ENCODE measurements at regions not wholly inside any gene's neighbourhood (a gene's known extent, or its start where the extent isn't known, plus 50 kb on each side); places are given as distances from the start of the nearest gene placed in this dataset.

DNA sequence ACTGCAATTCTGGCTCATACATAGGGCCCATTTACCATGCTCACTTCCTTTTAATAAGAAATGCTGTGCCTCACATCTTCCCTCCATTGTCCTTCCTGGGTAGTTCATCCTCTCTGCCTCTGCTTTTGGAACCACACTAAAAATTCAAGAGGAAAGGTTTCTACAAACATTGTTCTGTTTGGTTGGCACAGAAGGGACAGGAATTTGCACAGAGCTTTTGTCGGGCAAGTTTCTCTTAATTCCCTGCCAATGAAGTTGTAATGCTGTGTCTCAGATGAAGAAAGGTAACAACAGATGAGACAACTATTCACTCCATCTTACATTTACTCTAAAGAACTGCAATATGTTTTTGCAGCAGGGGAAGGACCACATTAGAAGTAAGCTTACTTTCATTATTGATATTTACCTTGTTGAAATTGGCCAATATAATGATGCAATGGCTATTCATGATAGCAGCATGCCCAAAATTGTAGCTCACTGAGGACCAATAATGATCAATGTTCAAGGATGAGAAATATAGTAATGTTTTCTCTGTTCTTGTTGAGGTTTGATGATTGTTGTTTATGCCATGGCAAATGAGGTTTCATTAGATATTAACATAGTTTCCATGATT is 82.5 kb upstream of the HMHB1 start:
- no peak for FAIRE-seq

DNA sequence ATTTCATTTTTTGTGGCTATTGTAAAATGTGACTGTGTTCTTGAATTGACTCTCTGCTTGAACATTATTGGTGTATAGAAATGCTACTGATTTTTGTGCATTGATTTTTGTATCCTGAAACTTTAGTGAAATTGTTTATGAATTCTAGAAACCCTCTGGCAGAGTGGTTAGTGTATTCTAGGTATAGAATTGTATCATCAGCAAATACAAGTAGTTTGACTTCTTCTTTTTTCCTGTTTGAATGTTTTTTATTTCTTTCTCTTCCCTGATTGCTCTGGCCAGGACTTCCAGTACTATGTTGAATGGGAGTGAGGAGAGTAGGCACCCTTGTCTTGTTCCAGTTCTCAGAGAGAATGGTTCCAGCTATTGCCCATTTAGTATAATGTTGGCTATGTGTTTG is 88.8 kb upstream of the HMHB1 start:
- no peak for FAIRE-seq

DNA sequence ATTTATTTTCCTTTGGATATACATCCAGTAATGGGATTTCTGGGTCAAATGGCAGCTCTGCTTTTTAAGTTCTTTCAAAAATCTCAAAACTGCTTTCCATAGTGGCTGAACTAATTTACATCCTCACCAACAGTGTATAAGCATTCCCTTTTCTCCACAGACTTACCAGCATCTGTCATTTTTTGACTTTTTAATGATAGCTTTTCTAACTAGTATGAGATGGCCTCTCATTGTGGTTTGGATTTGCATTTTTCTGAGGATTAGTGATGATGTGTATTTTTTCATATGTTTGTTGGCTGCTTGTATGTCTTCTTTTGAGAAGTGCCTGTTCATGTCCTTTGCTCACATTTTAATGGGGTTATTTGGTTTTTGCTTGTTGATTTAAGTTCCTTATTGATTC is 90.0 kb upstream of the HMHB1 start:
- no peak for FAIRE-seq

DNA sequence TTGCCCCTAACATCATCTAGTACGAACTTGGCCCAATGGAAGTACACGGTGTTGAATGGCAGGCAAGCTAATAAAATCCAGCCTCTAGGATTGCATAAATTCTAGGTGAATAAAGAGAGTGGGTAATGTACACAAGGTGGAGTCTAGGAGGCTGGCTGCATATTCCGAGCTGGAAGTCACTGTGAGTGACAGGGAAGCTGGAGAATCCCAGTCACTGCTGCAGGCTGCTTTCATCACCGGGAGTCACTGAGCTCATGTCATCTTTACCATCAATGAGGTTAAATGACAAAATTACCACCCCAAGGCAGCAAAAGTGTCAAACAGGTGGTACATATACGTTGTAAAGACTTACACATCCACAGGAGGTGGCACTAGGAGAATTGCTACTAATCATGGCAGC is 91.3 kb upstream of the HMHB1 start:
- no peak for FAIRE-seq

DNA sequence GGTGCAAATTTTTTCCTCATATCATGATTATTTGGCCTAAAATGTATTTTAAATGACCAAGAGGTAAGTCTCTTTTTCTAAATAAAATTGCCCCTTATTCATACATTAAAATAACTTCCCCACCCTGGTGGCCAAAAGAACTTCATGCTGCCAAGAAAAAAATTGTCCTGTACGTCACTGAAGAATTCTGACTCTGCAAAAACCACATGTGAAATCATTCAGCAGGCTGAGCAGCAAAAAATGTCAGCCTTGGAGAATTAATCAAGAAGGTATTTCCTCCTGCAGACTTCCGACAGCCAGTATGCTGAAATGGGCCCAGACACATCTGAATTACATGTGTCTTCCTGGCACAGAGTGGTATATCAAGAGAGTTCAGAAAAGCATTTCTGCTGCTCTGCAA is 94.6 kb upstream of the HMHB1 start:
- FAIRE-seq, result no peak

DNA sequence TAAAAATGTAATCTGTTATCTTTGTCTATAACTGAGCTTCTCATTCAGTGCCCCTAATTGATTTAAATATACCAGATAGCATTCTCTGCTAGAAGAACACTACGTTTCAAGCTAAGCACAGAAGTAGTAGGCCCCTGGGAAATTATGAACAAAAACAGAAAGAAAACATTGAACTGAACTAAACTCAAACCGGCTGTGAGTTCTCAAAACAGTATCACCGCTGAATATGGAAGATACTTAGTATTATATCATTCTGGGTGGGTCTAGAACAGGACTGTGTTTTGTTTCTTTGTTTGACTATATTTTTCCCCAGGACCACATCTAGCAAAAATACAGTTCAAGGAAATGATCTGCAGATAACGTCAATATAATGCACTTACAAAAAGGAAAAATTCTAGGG is 95.1 kb upstream of the HMHB1 start:
- FAIRE-seq, result no peak

DNA sequence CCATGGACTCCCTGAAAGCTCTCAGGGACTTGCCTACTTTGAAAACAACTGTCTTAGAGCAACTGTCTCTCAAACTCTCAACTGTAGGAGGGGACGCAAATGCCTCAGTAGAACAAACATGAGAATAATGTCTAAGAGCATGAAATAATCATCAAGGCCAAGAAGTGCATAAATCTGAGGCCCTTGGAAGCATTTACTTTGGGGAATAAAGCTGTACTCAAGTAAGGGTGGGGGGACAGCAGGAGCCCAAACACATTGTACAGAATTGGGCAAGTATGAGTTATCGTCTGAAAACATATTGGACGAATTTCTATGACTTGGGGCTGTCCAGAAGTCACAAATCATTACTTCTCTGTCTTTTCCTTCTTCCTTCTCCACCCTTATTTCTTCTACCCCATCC is 96.3 kb upstream of the HMHB1 start:
- FAIRE-seq, result no peak

DNA sequence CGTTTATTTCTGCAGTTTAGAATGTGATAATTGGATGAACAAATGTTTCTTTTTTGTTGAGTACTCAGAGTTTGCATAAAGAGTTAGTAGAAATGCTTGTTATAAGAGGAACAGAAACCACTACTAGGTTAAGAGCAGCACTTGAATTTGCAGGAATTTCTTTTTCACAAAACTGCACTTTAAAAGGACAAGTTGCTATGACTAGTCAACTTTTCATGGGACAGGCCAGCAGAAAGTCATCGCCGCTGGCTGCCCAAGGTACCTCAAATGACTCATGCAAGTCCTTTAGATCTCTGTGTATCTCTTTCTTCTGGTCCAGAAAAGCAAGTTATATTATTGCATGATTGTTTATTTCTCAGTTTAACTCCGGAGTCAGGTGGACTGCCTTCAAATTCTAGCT is 97.3 kb upstream of the HMHB1 start:
- no peak for FAIRE-seq

DNA sequence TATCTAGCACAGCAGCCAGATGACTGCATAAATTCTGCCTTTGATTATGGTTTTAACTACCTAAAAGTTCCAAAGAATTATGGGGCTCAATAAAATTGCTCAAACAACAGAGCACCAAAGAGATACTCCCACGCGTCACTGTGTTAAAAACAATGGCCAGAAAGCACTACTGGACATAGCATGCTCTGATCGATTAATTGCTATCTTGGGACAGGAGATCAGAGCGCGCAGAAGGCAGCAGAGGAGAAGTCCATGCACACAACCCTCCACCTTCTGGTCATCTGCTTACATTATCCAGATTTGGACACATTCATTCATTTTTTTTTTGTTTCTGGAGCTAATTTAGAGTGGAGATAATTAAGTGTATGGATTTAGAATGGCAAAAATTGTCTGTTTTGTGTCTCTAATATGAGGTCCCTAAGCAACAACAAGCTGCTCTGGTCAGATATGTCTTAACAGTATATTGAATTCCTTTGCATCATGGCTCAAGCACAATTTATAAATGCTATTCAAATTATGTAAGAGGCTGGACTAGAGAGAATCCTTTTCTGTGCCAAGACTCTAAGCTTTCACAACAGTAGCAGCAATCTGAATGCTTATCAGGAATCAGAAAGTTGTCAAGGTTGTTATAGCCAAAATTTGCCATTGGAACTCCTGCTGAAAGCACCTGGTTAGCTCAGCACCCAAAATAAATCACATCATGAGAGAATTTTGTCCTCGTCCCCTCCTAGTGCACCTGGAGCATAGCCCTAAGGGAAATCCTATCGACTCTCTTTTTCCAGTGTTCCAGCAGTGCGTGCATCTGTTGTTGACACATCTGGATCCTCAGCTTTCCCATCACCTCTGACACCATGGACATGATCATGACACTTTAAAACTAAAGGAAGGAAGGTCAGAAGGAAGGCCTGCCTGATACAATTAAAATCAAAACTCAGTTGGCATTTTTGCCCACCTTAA is 98.6 kb upstream of the HMHB1 start:
- FAIRE-seq, result no peak

DNA sequence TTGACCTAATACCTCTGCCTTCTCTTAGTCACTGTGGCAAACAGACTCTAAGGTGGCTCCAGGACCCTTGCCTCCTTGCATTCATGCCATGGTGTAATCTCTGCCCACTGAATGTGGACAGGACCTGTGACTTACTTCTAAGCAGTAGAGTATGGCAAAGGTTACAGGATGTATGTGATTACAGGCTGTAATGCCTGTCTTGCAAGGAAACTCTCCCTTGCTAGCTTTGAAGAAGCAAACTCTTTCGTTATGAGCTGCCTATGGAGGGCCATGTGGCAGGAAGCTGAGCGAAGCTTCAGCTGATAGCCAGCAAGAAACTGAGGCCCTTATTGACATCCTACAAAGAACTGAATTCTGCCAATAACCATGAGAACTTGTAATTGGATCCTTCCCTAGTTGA is 103.3 kb upstream of the HMHB1 start:
- no peak for FAIRE-seq

DNA sequence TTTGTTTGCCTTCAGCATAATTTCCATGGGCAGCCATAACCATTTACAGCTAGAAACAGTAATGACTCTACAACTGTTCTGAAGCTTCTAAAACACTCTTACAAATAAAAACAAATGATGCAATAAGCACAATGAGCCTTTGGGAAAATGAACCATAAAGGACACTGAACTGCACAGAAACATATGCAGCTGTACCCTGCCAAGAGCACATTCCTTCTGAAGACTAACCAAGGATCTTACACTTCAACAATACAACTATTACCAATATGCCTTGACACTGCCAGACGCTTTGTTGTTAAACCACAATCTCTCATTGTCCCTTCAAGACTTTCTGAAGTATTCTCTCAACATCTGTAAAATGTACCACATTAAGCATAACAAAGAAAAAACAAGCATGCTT is 104.2 kb upstream of the HMHB1 start:
- FAIRE-seq, result no peak

DNA sequence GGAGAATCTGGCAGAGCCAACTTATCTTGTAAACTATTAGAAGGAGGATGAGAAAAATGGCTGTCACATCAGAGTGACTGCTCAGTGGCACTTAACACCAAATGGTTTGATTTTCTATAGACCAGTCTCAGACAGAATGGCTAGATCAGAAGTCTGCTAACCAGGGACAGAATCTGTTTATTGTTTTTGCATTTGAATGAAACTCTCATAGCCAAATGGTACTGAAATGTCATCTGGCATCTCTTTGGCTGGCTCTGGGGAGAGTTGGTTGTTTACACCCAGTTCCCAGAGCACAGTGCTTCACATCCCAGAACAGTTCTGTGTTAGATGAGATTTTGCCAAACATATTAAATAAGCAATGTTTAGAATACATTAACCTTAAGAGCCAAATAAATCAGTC is 106.6 kb upstream of the HMHB1 start:
- no peak for FAIRE-seq

DNA sequence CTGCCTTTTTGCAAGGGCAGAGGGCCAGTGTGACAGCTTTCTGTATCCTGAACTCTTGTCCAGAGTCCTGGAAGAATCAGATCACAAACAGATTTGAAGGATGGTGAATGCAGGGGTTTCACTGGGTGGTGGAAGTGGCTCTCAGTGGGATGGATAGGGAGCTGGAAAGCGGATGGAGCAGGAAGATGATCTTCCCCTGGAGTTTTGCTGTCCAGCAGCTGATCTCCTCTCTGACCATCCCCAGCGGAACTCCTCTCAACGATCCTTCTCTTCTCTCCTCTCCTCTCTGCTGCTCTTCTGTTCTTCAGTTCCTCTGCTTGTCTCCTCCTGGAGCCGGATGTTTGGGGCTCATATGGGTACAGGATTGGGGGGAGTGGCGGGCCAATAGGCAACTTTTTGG is 108.3 kb upstream of the HMHB1 start:
- no peak for FAIRE-seq

DNA sequence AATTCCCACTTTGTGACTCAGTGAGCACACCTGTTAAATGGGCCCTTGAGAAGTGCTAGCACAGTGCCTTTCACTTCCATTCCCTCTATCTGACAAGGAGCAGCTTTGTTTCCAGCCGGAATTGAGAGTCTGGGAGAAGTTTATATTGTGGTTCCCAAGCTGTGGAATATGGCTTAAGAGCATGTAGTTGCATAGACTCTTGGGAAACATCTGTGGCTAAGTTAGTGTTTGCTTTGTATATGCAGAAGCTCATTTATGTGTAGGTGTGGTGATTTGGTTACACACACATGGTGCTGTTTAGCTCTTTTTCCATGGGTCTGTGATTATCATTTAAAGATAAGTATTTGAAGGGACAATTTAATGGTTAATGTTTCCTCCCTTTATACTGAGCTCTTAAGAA is 110.5 kb upstream of the HMHB1 start:
- FAIRE-seq, result no peak

DNA sequence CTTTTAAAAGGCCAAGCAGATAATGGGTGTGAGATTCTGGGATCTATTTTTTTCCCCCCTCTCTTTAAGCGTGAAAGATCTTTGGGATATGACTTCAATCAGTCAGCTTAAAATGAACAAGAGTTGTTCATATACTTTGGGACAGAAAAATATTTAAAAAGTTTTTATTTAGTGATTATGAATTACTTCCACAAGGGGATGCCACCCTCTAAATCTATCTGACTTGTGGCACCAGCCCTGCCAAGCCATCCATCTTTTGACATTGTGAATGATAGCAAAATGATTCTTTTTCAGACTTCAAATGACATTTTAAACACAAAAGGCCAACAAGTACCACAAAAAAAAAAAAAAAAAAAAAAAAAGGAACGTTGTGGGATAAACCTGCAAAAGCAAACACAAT is 111.0 kb upstream of the HMHB1 start:
- no peak for FAIRE-seq

DNA sequence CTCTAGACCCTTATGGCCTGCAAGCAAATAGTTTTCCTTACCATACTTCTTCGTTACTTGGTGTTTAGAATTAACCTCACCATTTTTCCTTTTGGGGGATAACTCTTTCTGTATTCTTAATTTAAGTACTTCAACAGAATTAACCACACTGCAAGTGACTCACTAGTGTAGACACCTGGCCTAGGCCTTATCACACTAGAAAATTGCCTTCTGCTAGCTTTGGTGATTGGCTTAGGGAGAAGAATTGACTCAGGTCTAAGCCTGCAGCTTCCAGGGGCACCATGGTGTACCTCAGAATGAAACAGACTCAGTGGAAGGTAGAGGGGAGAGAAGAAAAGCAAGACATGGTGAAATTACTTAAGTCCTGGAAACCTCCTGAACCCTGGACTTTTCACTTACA is 112.8 kb upstream of the HMHB1 start:
- no peak for FAIRE-seq

DNA sequence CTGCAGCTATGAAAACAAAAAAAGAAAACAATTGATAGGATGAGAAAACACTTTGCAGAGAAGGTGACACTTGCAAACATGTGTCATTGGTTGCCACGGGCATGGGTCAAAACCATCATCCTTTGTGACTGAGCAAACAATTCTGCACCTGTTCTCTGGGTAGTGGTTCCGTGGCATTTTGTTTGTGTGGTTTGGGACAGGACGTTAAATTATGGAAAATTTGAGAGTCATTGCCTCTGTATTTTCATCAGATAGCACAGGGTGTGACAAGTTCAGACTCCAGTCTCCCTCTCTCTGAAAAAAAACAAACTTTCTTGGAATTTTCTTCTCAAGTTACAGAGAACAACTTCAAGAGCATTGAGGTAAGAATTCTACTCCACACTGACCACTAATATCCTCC is 113.4 kb upstream of the HMHB1 start:
- FAIRE-seq, result no peak

DNA sequence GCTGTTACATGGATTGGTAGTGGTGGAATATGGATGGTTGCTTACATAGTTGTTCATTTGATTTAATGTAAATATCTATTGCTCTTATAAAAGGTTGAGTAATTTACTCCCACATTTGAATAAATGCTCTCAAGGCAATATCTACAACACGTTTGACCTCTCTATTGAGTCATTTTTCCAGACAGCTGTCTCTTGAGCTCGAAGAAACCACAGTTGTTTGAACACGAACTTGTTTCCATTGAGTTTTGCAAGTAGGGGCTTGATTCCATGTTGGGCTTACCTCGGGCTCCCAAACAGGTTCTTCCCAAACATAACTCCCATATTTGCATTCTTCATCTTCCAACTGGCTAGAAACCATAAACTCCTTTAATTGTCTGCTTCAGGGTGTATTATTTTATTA is 115.0 kb upstream of the HMHB1 start:
- FAIRE-seq, result no peak

DNA sequence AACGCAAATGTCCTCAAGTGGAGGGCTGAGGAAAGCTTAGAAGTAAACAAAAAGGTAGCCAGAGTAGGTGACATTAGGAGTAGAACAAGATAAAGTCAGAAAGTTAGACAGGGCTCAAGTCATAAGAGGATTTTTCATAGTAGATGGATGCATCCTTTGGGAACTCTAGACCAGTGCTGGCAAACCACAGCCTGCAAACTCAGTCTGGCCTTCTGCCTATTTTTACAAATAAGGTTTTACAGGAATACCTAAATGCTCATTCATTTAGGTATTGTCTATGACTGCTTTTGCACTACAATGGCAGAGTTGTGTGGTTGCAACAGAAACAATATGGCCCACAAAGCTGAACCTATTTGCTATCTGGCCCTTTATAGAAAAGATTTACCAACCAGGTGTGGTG is 116.0 kb upstream of the HMHB1 start:
- FAIRE-seq, result no peak

DNA sequence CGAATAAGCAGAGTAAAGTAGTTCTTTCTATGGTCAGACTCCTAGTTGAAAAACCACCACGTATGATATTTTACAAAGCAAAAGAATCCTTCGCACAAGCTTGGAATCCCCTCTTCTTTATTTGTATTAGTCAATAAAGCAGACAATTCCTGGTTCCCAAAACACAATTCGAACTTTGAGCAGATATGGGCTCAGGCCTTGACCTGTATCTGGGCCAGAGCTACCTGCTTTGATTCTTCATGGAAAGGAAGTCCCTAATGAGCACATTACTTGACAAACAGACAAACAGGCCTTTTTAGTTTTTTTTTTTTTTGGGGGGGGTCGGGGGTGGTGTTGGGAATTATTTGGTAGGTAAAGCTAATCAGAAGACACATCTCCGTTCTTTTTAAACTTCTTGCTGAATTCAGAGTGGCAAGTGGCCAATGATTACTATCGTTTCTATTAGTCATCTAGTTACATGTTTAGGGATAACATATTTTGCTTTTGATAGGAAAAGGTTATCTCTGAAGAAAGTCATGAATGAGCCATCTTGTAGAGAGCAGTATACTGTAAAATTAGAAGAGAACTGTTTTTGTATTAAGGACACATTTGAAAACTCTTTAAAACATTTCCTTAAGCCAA is 116.6 kb upstream of the HMHB1 start:
- FAIRE-seq, result no peak

DNA sequence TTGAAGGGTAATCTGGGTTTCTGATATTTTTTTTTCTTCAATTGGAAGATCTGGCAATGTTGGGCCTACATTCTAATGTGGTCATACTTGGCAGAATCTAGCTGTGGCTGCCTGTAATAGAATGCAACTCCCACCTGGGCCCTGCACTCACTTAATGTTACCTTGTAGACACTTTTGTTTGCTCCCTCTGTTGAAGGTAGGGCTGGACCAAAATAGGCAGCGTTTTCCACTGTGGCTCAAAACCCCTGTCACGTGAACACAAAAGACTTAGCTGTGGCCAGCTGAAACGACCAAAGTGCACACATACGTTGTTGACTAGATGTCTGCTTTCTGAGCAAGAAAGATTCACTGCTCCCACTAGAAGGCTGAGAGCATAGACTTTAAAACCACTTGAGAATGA is 117.6 kb upstream of the HMHB1 start:
- no peak for FAIRE-seq

DNA sequence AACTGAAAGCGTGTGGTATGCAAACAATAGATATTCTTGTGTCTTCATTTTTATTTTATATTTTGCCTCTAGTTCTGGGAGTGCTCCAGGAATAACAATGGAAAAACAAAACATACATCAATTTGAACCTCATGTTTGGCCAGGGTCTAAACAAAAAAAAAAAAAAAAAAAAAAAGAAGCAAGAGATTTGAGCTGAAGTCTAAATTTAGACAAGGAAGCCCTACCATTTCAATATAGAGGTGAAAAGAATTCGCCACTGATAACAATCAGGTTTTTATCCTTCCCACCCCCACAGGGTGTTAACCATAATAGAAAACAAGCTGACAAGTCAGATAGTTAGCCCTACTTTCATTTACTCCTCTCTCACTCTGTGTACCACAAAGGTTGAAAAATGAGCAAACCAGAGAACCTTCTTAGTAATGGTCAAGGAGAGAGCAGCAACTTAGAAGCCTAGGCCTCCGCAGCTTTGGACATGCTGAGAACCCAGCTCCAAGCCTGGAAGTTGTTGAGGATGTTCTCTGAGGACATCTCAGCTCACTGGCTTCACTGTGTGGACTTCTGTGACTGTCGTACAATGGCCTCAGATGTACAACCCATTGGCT is 118.2 kb upstream of the HMHB1 start:
- no peak for FAIRE-seq

DNA sequence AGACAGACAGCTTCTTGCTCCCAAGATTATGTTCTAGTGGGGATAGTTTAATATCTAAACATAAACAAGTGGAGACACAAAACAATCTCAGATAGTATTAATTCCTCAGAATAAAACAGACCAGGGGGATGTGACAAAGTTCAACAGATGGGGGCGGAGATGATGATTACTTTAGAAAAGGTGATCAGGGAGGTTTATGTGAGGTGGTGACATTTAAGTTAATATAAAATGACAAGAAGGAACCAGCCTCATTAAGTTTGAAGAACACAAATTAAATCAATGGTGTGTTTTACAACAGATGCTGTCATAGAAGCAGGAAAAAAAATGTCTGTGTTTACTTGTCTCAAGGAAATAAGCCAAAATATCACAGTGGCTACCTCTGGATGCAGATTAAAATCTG is 119.6 kb upstream of the HMHB1 start:
- peak; percentile 92 for FAIRE-seq

DNA sequence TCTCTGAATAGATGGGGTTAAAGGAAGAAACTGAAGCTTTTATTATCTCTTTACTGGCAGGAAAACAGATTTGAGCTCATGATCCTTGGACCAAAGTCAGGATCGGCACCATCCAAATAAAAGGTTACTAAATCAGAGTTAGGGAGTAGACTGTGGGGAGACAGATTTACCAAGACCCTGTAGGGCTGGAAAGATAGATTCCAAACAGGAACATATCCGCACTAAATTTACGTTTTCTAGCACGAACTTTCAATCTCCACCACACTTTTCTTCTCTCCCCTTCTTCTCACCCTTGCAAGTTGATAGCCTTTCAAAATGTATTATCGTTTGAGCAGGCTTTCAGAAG is 120.0 kb upstream of the HMHB1 start:
- no peak for FAIRE-seq
